ENCODE measurements at regions not wholly inside any gene's neighbourhood (a gene's known extent, or its start where the extent isn't known, plus 50 kb on each side); places are given as distances from the start of the nearest gene placed in this dataset.

GRCh38 chr4:130296448-130296847, 1200.5 kb downstream of the C4orf33 start:
- SMC1A ChIA-PET (ENCODE audit: uncharacterized antibody, unreplicated experiment): no interaction called here
- Histone ChIP-seq H3K79me2 (ENCODE audit: control insufficient read depth, insufficient read depth, low read length) (no peaks in the 10 kb centered on the region), H3K4me1 (ENCODE audit: control insufficient read depth, insufficient read depth, low read length) (no peaks in the 10 kb centered on the region), H3K36me3 (ENCODE audit: control insufficient read depth in 2 of 2, insufficient read depth in 2 of 2, low read length in 1 of 2) (no peaks in the 10 kb centered on the region), H3K9me3 (replicated peaks; ENCODE audit: control insufficient read depth, insufficient read depth, low read length) (no peaks in the 10 kb centered on the region), H3K9ac (ENCODE audit: control insufficient read depth, insufficient read depth, low read length) (no peak overlapping the region), H3K4me3 (no peak overlapping the region), H3K27ac (ENCODE audit: control insufficient read depth, insufficient read depth) (no peak overlapping the region), H2AFZ (ENCODE audit: control insufficient read depth, low read depth, low read length) (no peak overlapping the region), H3K27me3 (replicated peaks in 1 of 2; ENCODE audit: control insufficient read depth in 2 of 2, insufficient read depth in 2 of 2, low read length in 1 of 2) (no peaks in the 10 kb centered on the region), H3K4me2 (ENCODE audit: control insufficient read depth, insufficient read depth) (no peak overlapping the region), H4K20me1 (ENCODE audit: control insufficient read depth, insufficient read depth) (no peaks in the 10 kb centered on the region)
- in situ Hi-C loops (cut with MboI) (no loop called here), intact Hi-C loops (cut with micrococcal nuclease; ENCODE audit: unreplicated experiment) (no loop called here)
- no peak for DNase-seq (ENCODE audit: low read depth, low spot score)
- no peak for FAIRE-seq
- POLR2A ChIA-PET: no interaction called here
- TF ChIP-seq GABPA (IDR thresholded peaks at IDR 0.05; ENCODE audit: low read depth): no peak
- TF ChIP-seq USF1 (IDR thresholded peaks at IDR 0.05; ENCODE audit: borderline replicate concordance, extremely low read length, insufficient read depth, low read depth, low read length): no peak
- TF ChIP-seq POLR2A (IDR thresholded peaks at IDR 0.05; ENCODE audit: low read depth, low read length): no peak
- TF ChIP-seq CTCF (IDR thresholded peaks at IDR 0.05 in 2 of 3, conservative IDR thresholded peaks at IDR 0.05 in 1 of 3; ENCODE audit: control insufficient read depth in 2 of 3, extremely low read depth in 1 of 3, insufficient read depth in 1 of 3, low read depth in 3 of 3, low read length in 3 of 3): no peak
- no peak for TF ChIP-seq RB1 (IDR thresholded peaks at IDR 0.05; ENCODE audit: borderline replicate concordance)
- no peak for TF ChIP-seq POLR2AphosphoS5 (IDR thresholded peaks at IDR 0.05; ENCODE audit: low read length)
- TF ChIP-seq IKZF2 (IDR thresholded peaks at IDR 0.05): no peak
- no peak for TF ChIP-seq CREM (IDR thresholded peaks at IDR 0.05; ENCODE audit: low read depth)
- no peak for TF ChIP-seq RAD21 (IDR thresholded peaks at IDR 0.05; ENCODE audit: insufficient read depth, low read depth, low read length)
- TF ChIP-seq TCF3 (IDR thresholded peaks at IDR 0.05; ENCODE audit: borderline replicate concordance, insufficient read depth, low read depth, low read length): no peak
- TF ChIP-seq BRCA1 (IDR thresholded peaks at IDR 0.05; ENCODE audit: low read depth, low read length): no peak
- RAD21 ChIA-PET (ENCODE audit: unreplicated experiment): no interaction called here
- no TSS peak for BruUV-seq (replicated peaks)
- no peak for ATAC-seq
- CTCF ChIA-PET: no interaction called here

Data from GM12878 (cell line).